ENCODE measurements at regions not wholly inside any gene's neighbourhood (a gene's known extent, or its start where the extent isn't known, plus 50 kb on each side); places are given as distances from the start of the nearest gene placed in this dataset.

- Histone ChIP-seq H2AFZ (ENCODE audit: low read depth, low read length, severe bottlenecking) (no peak overlapping the region), H3K27me3 (ENCODE audit: low read length) (no peaks in the 10 kb centered on the region), H3K4me3 (ENCODE audit: insufficient read depth, low read length, poor library complexity, severe bottlenecking) (no peak overlapping the region), H3K9me3 (ENCODE audit: insufficient read depth, low read length) (no peaks in the 10 kb centered on the region), H3F3A (ENCODE audit: insufficient read depth) (no peaks in the 10 kb centered on the region), H3K27ac (ENCODE audit: low read depth, low read length) (no peak overlapping the region), H3K4me2 (ENCODE audit: low read depth, low read length, poor library complexity, severe bottlenecking) (no peak overlapping the region), H3K79me2 (ENCODE audit: insufficient read depth, low read length) (no peaks in the 10 kb centered on the region), H3K9ac (ENCODE audit: low read length) (no peak overlapping the region), H4K20me1 (ENCODE audit: low read depth, low read length) (no peaks in the 10 kb centered on the region), H3K36me3 (ENCODE audit: low read length) (no peaks in the 10 kb centered on the region), H3K9me2 (replicated peaks; ENCODE audit: insufficient read depth, low read length) (no peaks in the 10 kb centered on the region)
- TF ChIP-seq EZH2phosphoT487 (conservative IDR thresholded peaks at IDR 0.05; ENCODE audit: low read length) = no peak
- no peak for TF ChIP-seq CTCF (IDR thresholded peaks at IDR 0.05; ENCODE audit: insufficient read depth, low read length, poor library complexity, severe bottlenecking)
These were observed 367.9 kb upstream of the MBL2 start for GRCh38 chr10:53140506-53140905.

- Histone ChIP-seq H3K79me2 (ENCODE audit: insufficient read depth, low read length) (no peaks in the 10 kb centered on the region), H3K36me3 (ENCODE audit: low read length) (no peaks in the 10 kb centered on the region), H3K27ac (ENCODE audit: low read depth, low read length) (no peak overlapping the region), H3F3A (ENCODE audit: insufficient read depth) (no peaks in the 10 kb centered on the region), H4K20me1 (ENCODE audit: low read depth, low read length) (no peaks in the 10 kb centered on the region), H2AFZ (ENCODE audit: low read depth, low read length, severe bottlenecking) (no peak overlapping the region), H3K9me3 (ENCODE audit: insufficient read depth, low read length) (no peaks in the 10 kb centered on the region), H3K4me2 (ENCODE audit: low read depth, low read length, poor library complexity, severe bottlenecking) (no peak overlapping the region), H3K4me3 (ENCODE audit: insufficient read depth, low read length, poor library complexity, severe bottlenecking) (no peak overlapping the region), H3K9me2 (replicated peaks; ENCODE audit: insufficient read depth, low read length) (no peaks in the 10 kb centered on the region), H3K27me3 (ENCODE audit: low read length) (no peaks in the 10 kb centered on the region), H3K9ac (ENCODE audit: low read length) (no peak overlapping the region)
- TF ChIP-seq EZH2phosphoT487 (conservative IDR thresholded peaks at IDR 0.05; ENCODE audit: low read length) = no peak
- no peak for TF ChIP-seq CTCF (IDR thresholded peaks at IDR 0.05; ENCODE audit: insufficient read depth, low read length, poor library complexity, severe bottlenecking)
These were observed 363.3 kb upstream of the MBL2 start for GRCh38 chr10:53135897-53136253.

- Histone ChIP-seq H3K4me2 (ENCODE audit: low read depth, low read length, poor library complexity, severe bottlenecking) (no peak overlapping the region), H3K9me2 (replicated peaks; ENCODE audit: insufficient read depth, low read length) (no peaks in the 10 kb centered on the region), H2AFZ (ENCODE audit: low read depth, low read length, severe bottlenecking) (no peak overlapping the region), H3K9ac (ENCODE audit: low read length) (no peak overlapping the region), H3K4me3 (ENCODE audit: insufficient read depth, low read length, poor library complexity, severe bottlenecking) (no peak overlapping the region), H3K36me3 (ENCODE audit: low read length) (no peaks in the 10 kb centered on the region), H3K27ac (ENCODE audit: low read depth, low read length) (no peak overlapping the region), H4K20me1 (ENCODE audit: low read depth, low read length) (no peaks in the 10 kb centered on the region), H3K9me3 (ENCODE audit: insufficient read depth, low read length) (no peaks in the 10 kb centered on the region), H3F3A (ENCODE audit: insufficient read depth) (no peaks in the 10 kb centered on the region), H3K79me2 (ENCODE audit: insufficient read depth, low read length) (no peaks in the 10 kb centered on the region), H3K27me3 (ENCODE audit: low read length) (no peaks in the 10 kb centered on the region)
- no peak for TF ChIP-seq EZH2phosphoT487 (conservative IDR thresholded peaks at IDR 0.05; ENCODE audit: low read length)
- no peak for TF ChIP-seq CTCF (IDR thresholded peaks at IDR 0.05; ENCODE audit: insufficient read depth, low read length, poor library complexity, severe bottlenecking)
These were observed 362.8 kb upstream of the MBL2 start for GRCh38 chr10:53135213-53135896.

Data from SU-DHL-6 (cell line).